ENCODE measurements at regions not wholly inside any gene's neighbourhood (a gene's known extent, or its start where the extent isn't known, plus 50 kb on each side); places are given as distances from the start of the nearest gene placed in this dataset.

DNA sequence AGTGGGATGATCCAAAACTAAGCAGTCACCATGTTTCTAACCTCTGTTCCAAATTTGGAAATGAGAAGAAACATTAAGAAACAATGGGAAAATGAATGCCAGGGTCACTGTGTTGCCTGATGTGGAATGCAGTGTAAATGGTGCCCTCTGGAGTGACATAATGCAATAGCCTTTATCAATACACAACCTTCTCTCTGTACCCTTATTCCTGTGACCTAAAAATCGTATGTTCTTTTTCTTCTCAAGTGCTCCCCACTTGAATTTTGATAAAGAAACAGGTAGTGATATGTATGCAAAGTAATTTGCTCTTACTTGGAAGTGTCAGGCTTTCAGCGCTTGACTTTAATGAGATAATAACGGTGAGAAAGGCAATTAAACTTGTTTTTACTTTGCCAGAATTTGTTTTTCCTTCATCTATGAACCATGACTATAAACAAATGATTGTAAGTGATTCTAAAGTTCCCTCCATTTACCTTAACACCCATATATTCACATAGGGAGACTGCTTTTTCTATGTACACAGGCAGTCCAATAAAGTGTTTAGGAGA, 145.8 kb upstream of the THRB start (continued):
- no peak for TF ChIP-seq CTBP2 (IDR thresholded peaks at IDR 0.05; ENCODE audit: borderline replicate concordance, insufficient read depth, insufficient read length, low read length)
- no peak for TF ChIP-seq NRF1 (IDR thresholded peaks at IDR 0.05; ENCODE audit: low read depth, low read length)
- no peak for TF ChIP-seq CREB1 (IDR thresholded peaks at IDR 0.05)
- TF ChIP-seq SP4 (IDR thresholded peaks at IDR 0.05; ENCODE audit: low read length), result no peak
- no peak for TF ChIP-seq TAF7 (optimal IDR thresholded peaks at IDR 0.05; ENCODE audit: borderline replicate concordance, low read depth, low read length)
- no peak for TF ChIP-seq SP1 (IDR thresholded peaks at IDR 0.05; ENCODE audit: low read depth, low read length)
- TF ChIP-seq BCL11A (IDR thresholded peaks at IDR 0.05; ENCODE audit: low read depth in 2 of 2, low read length in 2 of 2), result no peak
- no peak for TF ChIP-seq HDAC6 (IDR thresholded peaks at IDR 0.05; ENCODE audit: low read depth, low read length)
- TF ChIP-seq, protein P1, sequence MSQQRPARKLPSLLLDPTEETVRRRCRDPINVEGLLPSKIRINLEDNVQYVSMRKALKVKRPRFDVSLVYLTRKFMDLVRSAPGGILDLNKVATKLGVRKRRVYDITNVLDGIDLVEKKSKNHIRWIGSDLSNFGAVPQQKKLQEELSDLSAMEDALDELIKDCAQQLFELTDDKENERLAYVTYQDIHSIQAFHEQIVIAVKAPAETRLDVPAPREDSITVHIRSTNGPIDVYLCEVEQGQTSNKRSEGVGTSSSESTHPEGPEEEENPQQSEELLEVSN (IDR thresholded peaks at IDR 0.05), result no peak
- TF ChIP-seq KDM4A (IDR thresholded peaks at IDR 0.05; ENCODE audit: low read depth, low read length, severe bottlenecking), result no peak
- TF ChIP-seq RAD21 (IDR thresholded peaks at IDR 0.05 in 1 of 2, conservative IDR thresholded peaks at IDR 0.05 in 1 of 2; ENCODE audit: low read depth in 2 of 2, low read length in 2 of 2), result peak; percentile 73 to 75

Measured in H1 (cell line).